Calu3 (cell line): ENCODE measurements at regions not wholly inside any gene's neighbourhood (a gene's known extent, or its start where the extent isn't known, plus 50 kb on each side); places are given as distances from the start of the nearest gene placed in this dataset.

Source experiments
- BruUV-seq: library from RNA; stranded (reverse); fragments of 400-500 nt; replicated peaks from 2 replicates; lab custom pipeline; 2021; lab: Mats Ljungman, UMichigan
- CTCF ChIA-PET: fragments of 300-600 bp; sonication (Branson Sonifier 250); formaldehyde crosslinking; loops from one replicate; lab custom pipeline; 2022; ENCODE audit warnings: antibody characterized with exemption; lab: Charles Lee
- DNase-seq: peaks from one replicate; pipeline ENCODE4 v3.0.0; 2022
- H3K27ac Mint-ChIP-seq: one replicate; pipeline ENCODE4 v1.8.0; 2022; ENCODE audit warnings: mixed read lengths; ENCODE audit not compliant: unreplicated experiment
- H3K27me3 Mint-ChIP-seq: one replicate; pipeline ENCODE4 v1.8.0; 2022; ENCODE audit warnings: mixed read lengths; ENCODE audit not compliant: unreplicated experiment
- H3K36me3 Mint-ChIP-seq: one replicate; pipeline ENCODE4 v1.8.0; 2022; ENCODE audit warnings: mild to moderate bottlenecking, moderate library complexity, mixed read lengths; ENCODE audit not compliant: insufficient read depth, unreplicated experiment
- H3K4me1 Mint-ChIP-seq: one replicate; pipeline ENCODE4 v1.8.0; 2022; ENCODE audit warnings: mild to moderate bottlenecking, low read depth, mixed read lengths; ENCODE audit not compliant: unreplicated experiment
- H3K4me3 Mint-ChIP-seq: one replicate; pipeline ENCODE4 v1.8.0; 2022; ENCODE audit warnings: mild to moderate bottlenecking, low read depth, moderate library complexity, mixed read lengths; ENCODE audit not compliant: unreplicated experiment
- H3K9me3 Mint-ChIP-seq: one replicate; pipeline ENCODE4 v1.8.0; 2022; ENCODE audit warnings: low read depth, mixed read lengths; ENCODE audit not compliant: unreplicated experiment
- intact Hi-C: fragments of 100-400 bp; cut with micrococcal nuclease; formaldehyde crosslinking; loops from one replicate; pipeline ENCODE4 v1.10.0; 2022; ENCODE audit not compliant: unreplicated experiment
- TF ChIP-seq, protein P1 (sequence below): fragments of 200-600 bp; IDR thresholded peaks from one replicate; pipeline ENCODE4 v1.8.0; 2022; ENCODE audit warnings: antibody characterized with exemption; ENCODE audit not compliant: unreplicated experiment

DNA sequence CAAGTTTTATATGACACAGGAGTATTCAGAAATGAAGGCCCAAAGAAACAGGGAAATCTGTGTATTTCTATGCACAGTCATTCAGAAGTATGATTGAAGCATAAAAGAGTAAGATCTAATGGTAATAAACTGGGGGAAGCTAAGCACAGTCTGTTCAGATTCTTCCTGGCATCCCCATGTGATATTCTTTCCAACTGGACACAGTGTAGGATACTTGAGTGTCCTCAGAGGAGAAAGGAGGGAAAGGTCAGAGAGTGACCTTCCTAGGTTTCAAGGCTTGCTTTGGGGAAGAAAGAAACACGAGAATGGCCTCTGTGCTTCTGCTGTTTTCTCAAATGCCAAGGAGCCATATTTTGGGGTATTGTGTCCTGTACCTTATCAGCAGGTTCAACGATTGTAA is 1798.4 kb upstream of the WWC1 start:
- no TSS peak for BruUV-seq
- H3K4me3 Mint-ChIP-seq = no peak overlapping the region
- H3K27me3 Mint-ChIP-seq = no peaks in the 10 kb centered on the region
- CTCF ChIA-PET = interaction anchor here (0.7 kb wide), 1 partner anchor 61 kb away, joined by 3 read pairs; no protein-coding TSS in a partner anchor
- H3K4me1 Mint-ChIP-seq = no peaks in the 10 kb centered on the region
- DNase-seq = no peak
- H3K27ac Mint-ChIP-seq = no peak overlapping the region
- TF ChIP-seq, protein P1, sequence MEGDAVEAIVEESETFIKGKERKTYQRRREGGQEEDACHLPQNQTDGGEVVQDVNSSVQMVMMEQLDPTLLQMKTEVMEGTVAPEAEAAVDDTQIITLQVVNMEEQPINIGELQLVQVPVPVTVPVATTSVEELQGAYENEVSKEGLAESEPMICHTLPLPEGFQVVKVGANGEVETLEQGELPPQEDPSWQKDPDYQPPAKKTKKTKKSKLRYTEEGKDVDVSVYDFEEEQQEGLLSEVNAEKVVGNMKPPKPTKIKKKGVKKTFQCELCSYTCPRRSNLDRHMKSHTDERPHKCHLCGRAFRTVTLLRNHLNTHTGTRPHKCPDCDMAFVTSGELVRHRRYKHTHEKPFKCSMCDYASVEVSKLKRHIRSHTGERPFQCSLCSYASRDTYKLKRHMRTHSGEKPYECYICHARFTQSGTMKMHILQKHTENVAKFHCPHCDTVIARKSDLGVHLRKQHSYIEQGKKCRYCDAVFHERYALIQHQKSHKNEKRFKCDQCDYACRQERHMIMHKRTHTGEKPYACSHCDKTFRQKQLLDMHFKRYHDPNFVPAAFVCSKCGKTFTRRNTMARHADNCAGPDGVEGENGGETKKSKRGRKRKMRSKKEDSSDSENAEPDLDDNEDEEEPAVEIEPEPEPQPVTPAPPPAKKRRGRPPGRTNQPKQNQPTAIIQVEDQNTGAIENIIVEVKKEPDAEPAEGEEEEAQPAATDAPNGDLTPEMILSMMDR = no peak
- intact Hi-C loops = no loop called here
- no peaks in the 10 kb centered on the region for H3K36me3 Mint-ChIP-seq
- H3K9me3 Mint-ChIP-seq = no peaks in the 10 kb centered on the region

DNA sequence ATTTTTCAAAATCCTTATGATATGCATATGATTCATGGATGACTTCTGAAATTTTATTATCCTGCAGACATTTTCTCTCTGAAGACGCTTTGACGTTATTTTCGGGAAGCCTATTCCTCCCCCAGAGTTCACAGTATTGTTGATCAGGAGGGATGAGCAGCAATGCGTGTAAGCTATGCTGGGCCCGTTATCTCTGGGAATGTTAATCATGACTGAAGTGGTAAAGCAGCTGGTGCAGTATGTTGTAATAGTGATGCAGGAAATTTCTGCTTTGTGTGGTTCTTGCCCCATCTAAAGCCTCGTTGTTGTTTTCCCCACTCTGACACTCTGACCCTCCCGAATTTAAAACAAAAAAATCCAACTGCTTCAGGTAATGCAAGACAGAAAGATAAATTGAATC is 1797.8 kb upstream of the WWC1 start:
- BruUV-seq = no TSS peak
- no peaks in the 10 kb centered on the region for H3K4me1 Mint-ChIP-seq
- no peak overlapping the region for H3K27ac Mint-ChIP-seq
- TF ChIP-seq, protein P1 = no peak
- intact Hi-C loops = no loop called here
- H3K4me3 Mint-ChIP-seq = no peak overlapping the region
- CTCF ChIA-PET = interaction anchor here (0.7 kb wide), 1 partner anchor 63 kb away, joined by 4 read pairs; no protein-coding TSS in a partner anchor
- DNase-seq = no peak
- no peaks in the 10 kb centered on the region for H3K9me3 Mint-ChIP-seq
- no peaks in the 10 kb centered on the region for H3K36me3 Mint-ChIP-seq
- no peaks in the 10 kb centered on the region for H3K27me3 Mint-ChIP-seq

DNA sequence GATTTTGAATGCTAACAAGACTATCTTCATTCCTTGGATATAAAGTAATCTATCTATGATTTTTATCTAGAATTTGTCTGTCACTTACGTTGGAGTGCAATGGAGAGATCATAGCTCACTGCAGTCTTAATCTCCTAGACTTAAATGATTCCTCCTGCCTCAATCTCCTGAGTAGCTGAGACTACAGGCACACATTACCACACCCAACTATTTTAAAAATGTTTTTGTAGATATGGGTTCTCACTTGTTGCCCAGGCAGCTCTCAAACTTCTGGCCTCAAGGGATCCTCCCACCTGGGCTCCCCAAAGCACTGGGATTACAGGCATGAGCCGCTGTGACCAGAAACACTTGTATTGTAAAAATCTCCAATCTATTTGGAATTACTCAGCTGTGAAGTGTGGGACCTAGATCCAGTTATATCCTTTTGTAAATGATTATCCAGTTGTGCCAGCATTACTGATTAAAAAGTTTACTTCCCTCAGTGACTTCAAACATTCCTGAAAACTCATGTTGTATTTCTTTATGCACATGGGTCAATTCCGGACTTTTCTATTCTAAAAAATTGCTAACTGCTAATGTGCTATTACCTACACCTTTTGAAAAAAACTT is 1793.8 kb upstream of the WWC1 start:
- intact Hi-C loops = no loop called here
- CTCF ChIA-PET = interaction anchor here (0.6 kb wide), 1 partner anchor 28 kb away, joined by 3 read pairs; no protein-coding TSS in a partner anchor
- Mint-ChIP-seq H3K27me3 (no peaks in the 10 kb centered on the region), H3K27ac (no peak overlapping the region), H3K4me1 (peaks cover 11% of the 10 kb centered on the region), H3K9me3 (peaks cover 7% of the 10 kb centered on the region), H3K36me3 (no peaks in the 10 kb centered on the region), H3K4me3 (no peak overlapping the region)
- TF ChIP-seq, protein P1 = no peak
- no TSS peak for BruUV-seq
- no peak for DNase-seq

DNA sequence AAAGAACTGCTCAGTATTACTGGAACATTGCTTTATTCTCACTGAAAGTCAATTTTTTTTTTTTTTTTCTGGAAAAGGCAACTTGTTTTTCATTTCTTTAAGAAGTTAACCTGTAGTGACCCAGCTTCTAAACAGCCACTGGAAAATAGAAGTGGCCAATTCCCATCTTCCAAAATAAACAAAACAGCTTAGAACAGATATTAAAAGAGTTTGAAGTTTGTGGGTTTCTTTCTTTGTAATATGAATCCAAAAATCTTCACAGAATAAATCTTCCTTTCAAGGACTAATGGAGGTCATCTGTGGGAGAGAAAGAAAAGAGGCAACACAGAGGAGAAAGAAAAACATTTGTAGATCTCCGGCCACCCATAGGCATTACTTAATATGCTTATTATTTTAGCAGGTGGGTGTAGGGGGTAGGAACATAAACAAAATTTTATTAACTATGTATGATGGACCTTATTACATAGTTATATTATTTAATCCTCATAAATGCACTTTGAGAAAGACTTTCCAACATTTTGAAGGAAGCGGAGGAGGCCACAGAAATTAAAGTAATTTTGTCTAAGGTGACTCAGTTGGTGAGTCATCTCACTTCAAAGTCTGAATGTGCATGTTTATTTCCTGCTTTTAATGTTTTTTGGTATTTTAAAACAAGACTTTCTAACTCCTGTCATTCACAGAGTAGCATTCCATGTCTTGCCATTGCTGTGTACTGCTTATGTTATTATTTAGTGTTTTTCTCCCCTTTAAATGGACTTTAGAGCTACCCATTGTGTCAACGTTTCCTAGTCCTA is 1791.8 kb upstream of the WWC1 start:
- no TSS peak for BruUV-seq
- intact Hi-C loops = loop anchor here (10.0 kb wide), 1 partner anchor 545 kb away; no protein-coding TSS in a partner anchor
- H3K36me3 Mint-ChIP-seq = no peaks in the 10 kb centered on the region
- CTCF ChIA-PET = interaction anchor here (1.1 kb wide), 1 partner anchor 747 kb away, joined by 3 read pairs; no protein-coding TSS in a partner anchor
- H3K4me1 Mint-ChIP-seq = peaks cover 11% of the 10 kb centered on the region
- H3K9me3 Mint-ChIP-seq = peaks cover 10% of the 10 kb centered on the region
- no peaks in the 10 kb centered on the region for H3K27me3 Mint-ChIP-seq
- DNase-seq = no peak
- TF ChIP-seq, protein P1 = no peak
- H3K4me3 Mint-ChIP-seq = no peak overlapping the region
- H3K27ac Mint-ChIP-seq = peak overlapping the region; percentile 47
